ENCODE measurements at regions not wholly inside any gene's neighbourhood (a gene's known extent, or its start where the extent isn't known, plus 50 kb on each side); places are given as distances from the start of the nearest gene placed in this dataset.

- no peak for TF ChIP-seq POLR2A (IDR thresholded peaks at IDR 0.05)
- no peak for TF ChIP-seq CTCF (IDR thresholded peaks at IDR 0.05)
Measured at GRCh38 chr5:119864286-119864685, 234.9 kb downstream of the FAM170A start.

Data from uterus (tissue), 2 donors.